ENCODE measurements at regions not wholly inside any gene's neighbourhood (a gene's known extent, or its start where the extent isn't known, plus 50 kb on each side); places are given as distances from the start of the nearest gene placed in this dataset.

GRCh38 chr17:45677770-45678169 is 106.3 kb upstream of the CRHR1 start:
- Histone ChIP-seq H3K36me3 (ENCODE audit: insufficient read depth, low read length) (no peaks in the 10 kb centered on the region), H4K20me1 (ENCODE audit: insufficient read depth, low read length, poor library complexity, severe bottlenecking) (no peaks in the 10 kb centered on the region), H3K4me1 (ENCODE audit: insufficient read depth, low read length, poor library complexity, severe bottlenecking) (no peaks in the 10 kb centered on the region), H3K9me2 (replicated peaks; ENCODE audit: low read depth, low read length) (no peaks in the 10 kb centered on the region), H3F3A (ENCODE audit: low read depth) (no peaks in the 10 kb centered on the region), H2AFZ (ENCODE audit: low read length) (no peak overlapping the region), H3K4me2 (ENCODE audit: low read depth, low read length, poor library complexity, severe bottlenecking) (no peak overlapping the region), H3K9me3 (ENCODE audit: insufficient read depth, low read depth, low read length) (no peaks in the 10 kb centered on the region), H3K9ac (ENCODE audit: low read depth, low read length, poor library complexity, severe bottlenecking) (no peak overlapping the region), H3K4me3 (ENCODE audit: low read length, poor library complexity, severe bottlenecking) (no peak overlapping the region), H3K79me2 (ENCODE audit: insufficient read depth, low read length) (no peaks in the 10 kb centered on the region), H3K27me3 (ENCODE audit: insufficient read depth, low read length, poor library complexity, severe bottlenecking) (no peaks in the 10 kb centered on the region)
- TF ChIP-seq EZH2phosphoT487 (IDR thresholded peaks at IDR 0.05; ENCODE audit: borderline replicate concordance) (no peak), CTCF (conservative IDR thresholded peaks at IDR 0.05; ENCODE audit: low read length) (no peak)

- no peaks in the 10 kb centered on the region for H3K9me3 ChIP-seq (ENCODE audit: insufficient read depth, low read depth, low read length)
- no peaks in the 10 kb centered on the region for H3K36me3 ChIP-seq (ENCODE audit: insufficient read depth, low read length)
- H3K79me2 ChIP-seq (ENCODE audit: insufficient read depth, low read length): no peaks in the 10 kb centered on the region
- no peaks in the 10 kb centered on the region for H3K27me3 ChIP-seq (ENCODE audit: insufficient read depth, low read length, poor library complexity, severe bottlenecking)
- no peak overlapping the region for H3K4me2 ChIP-seq (ENCODE audit: low read depth, low read length, poor library complexity, severe bottlenecking)
- H3K9ac ChIP-seq (ENCODE audit: low read depth, low read length, poor library complexity, severe bottlenecking): no peak overlapping the region
- H4K20me1 ChIP-seq (ENCODE audit: insufficient read depth, low read length, poor library complexity, severe bottlenecking): no peaks in the 10 kb centered on the region
- H3F3A ChIP-seq (ENCODE audit: low read depth): no peaks in the 10 kb centered on the region
- H2AFZ ChIP-seq (ENCODE audit: low read length): no peak overlapping the region
- no peak overlapping the region for H3K4me3 ChIP-seq (ENCODE audit: low read length, poor library complexity, severe bottlenecking)
- H3K9me2 ChIP-seq (replicated peaks; ENCODE audit: low read depth, low read length): no peaks in the 10 kb centered on the region
- no peaks in the 10 kb centered on the region for H3K4me1 ChIP-seq (ENCODE audit: insufficient read depth, low read length, poor library complexity, severe bottlenecking)
- no peak for TF ChIP-seq EZH2phosphoT487 (IDR thresholded peaks at IDR 0.05; ENCODE audit: borderline replicate concordance)
- TF ChIP-seq CTCF (conservative IDR thresholded peaks at IDR 0.05; ENCODE audit: low read length): no peak
Observed at GRCh38 chr17:45679426-45679825, 104.7 kb upstream of the CRHR1 start.

- Histone ChIP-seq H3K36me3 (ENCODE audit: insufficient read depth, low read length) (no peaks in the 10 kb centered on the region), H4K20me1 (ENCODE audit: insufficient read depth, low read length, poor library complexity, severe bottlenecking) (no peaks in the 10 kb centered on the region), H3K4me1 (ENCODE audit: insufficient read depth, low read length, poor library complexity, severe bottlenecking) (no peaks in the 10 kb centered on the region), H2AFZ (ENCODE audit: low read length) (no peak overlapping the region), H3K4me2 (ENCODE audit: low read depth, low read length, poor library complexity, severe bottlenecking) (no peak overlapping the region), H3K9me2 (replicated peaks; ENCODE audit: low read depth, low read length) (no peaks in the 10 kb centered on the region), H3K79me2 (ENCODE audit: insufficient read depth, low read length) (no peaks in the 10 kb centered on the region), H3K27me3 (ENCODE audit: insufficient read depth, low read length, poor library complexity, severe bottlenecking) (no peaks in the 10 kb centered on the region), H3K9ac (ENCODE audit: low read depth, low read length, poor library complexity, severe bottlenecking) (no peak overlapping the region), H3K9me3 (ENCODE audit: insufficient read depth, low read depth, low read length) (no peaks in the 10 kb centered on the region), H3F3A (ENCODE audit: low read depth) (no peaks in the 10 kb centered on the region), H3K4me3 (ENCODE audit: low read length, poor library complexity, severe bottlenecking) (no peak overlapping the region)
- TF ChIP-seq EZH2phosphoT487 (IDR thresholded peaks at IDR 0.05; ENCODE audit: borderline replicate concordance) (no peak), CTCF (conservative IDR thresholded peaks at IDR 0.05; ENCODE audit: low read length) (no peak)
Observed at GRCh38 chr17:45680360-45680759, 103.8 kb upstream of the CRHR1 start.

All from Loucy (cell line).